Endodermal cell (in vitro differentiated cells): ENCODE measurements at regions not wholly inside any gene's neighbourhood (a gene's known extent, or its start where the extent isn't known, plus 50 kb on each side); places are given as distances from the start of the nearest gene placed in this dataset.

Experiments
- DNase-seq: peaks from one replicate; pipeline ENCODE4 v3.0.0-alpha.2; 2017
- H3K27ac ChIP-seq: 2 replicates; pipeline ENCODE4 v1.5.1; 2013; ENCODE audit warnings: mild to moderate bottlenecking, low read depth, low read length, moderate library complexity
- H3K27me3 ChIP-seq: 2 replicates; pipeline ENCODE4 v1.6.1; 2013; ENCODE audit warnings: mild to moderate bottlenecking, low read length, moderate library complexity; ENCODE audit not compliant: insufficient read depth, control insufficient read depth, poor library complexity, severe bottlenecking
- H3K36me3 ChIP-seq: 2 replicates; pipeline ENCODE4 v1.7.0; 2013; ENCODE audit warnings: mild to moderate bottlenecking, low read length, moderate library complexity; ENCODE audit not compliant: control insufficient read depth, insufficient read depth
- H3K4me1 ChIP-seq: one replicate; pipeline ENCODE4 v1.7.0; 2013; ENCODE audit warnings: low read length; ENCODE audit not compliant: control insufficient read depth, insufficient read depth
- H3K4me3 ChIP-seq: 2 replicates; pipeline ENCODE4 v1.5.1; 2013; ENCODE audit warnings: mild to moderate bottlenecking, low read length, moderate library complexity
- H3K9ac ChIP-seq: 2 replicates; pipeline ENCODE4 v1.6.1; 2013; ENCODE audit warnings: mild to moderate bottlenecking, low read length, moderate library complexity; ENCODE audit not compliant: poor library complexity, severe bottlenecking; ENCODE audit errors: extremely low read depth
- H3K9me3 ChIP-seq: 2 replicates; pipeline ENCODE4 v1.6.1; 2013; ENCODE audit warnings: mild to moderate bottlenecking, low read length, moderate library complexity; ENCODE audit not compliant: control insufficient read depth
- H3K27ac Mint-ChIP-seq: 2 replicates; pipeline ENCODE4 v1.8.0; 2020; ENCODE audit warnings: mixed read lengths
- H3K27me3 Mint-ChIP-seq: 2 replicates; pipeline ENCODE4 v1.8.0; 2021; ENCODE audit warnings: mild to moderate bottlenecking, mixed read lengths; ENCODE audit not compliant: insufficient read depth
- H3K36me3 Mint-ChIP-seq: 2 replicates; pipeline ENCODE4 v1.8.0; 2020; ENCODE audit warnings: low read depth, mixed read lengths
- H3K4me1 Mint-ChIP-seq: 2 replicates; pipeline ENCODE4 v1.8.0; 2020; ENCODE audit warnings: mixed read lengths
- H3K4me3 Mint-ChIP-seq: 2 replicates; pipeline ENCODE4 v1.8.0; 2020; ENCODE audit warnings: mild to moderate bottlenecking, moderate library complexity, mixed read lengths
- H3K9me3 Mint-ChIP-seq: 2 replicates; pipeline ENCODE4 v1.8.0; 2020; ENCODE audit warnings: mild to moderate bottlenecking, mixed read lengths
- whole genome bisulfite sequencing, 2 experiments: methylation state at CpG; one replicate each; pipeline versions ENCODE4 v1.1.5 to v1.1.7; 2013; ENCODE audit warnings: missing lambda C conversion rate in 2 of 2, mixed read lengths in 1 of 2; ENCODE audit not compliant: insufficient coverage in 1 of 2, insufficient read length in 1 of 2; 5-methylcytosine and 5-hydroxymethylcytosine counted together
- TF ChIP-seq, protein P1 (sequence below): fragments of 200-600 bp; sonication (generic); conservative IDR thresholded peaks from 2 replicates; pipeline ENCODE4 v1.5.0; 2021; ENCODE audit warnings: antibody characterized with exemption, mild to moderate bottlenecking

DNA sequence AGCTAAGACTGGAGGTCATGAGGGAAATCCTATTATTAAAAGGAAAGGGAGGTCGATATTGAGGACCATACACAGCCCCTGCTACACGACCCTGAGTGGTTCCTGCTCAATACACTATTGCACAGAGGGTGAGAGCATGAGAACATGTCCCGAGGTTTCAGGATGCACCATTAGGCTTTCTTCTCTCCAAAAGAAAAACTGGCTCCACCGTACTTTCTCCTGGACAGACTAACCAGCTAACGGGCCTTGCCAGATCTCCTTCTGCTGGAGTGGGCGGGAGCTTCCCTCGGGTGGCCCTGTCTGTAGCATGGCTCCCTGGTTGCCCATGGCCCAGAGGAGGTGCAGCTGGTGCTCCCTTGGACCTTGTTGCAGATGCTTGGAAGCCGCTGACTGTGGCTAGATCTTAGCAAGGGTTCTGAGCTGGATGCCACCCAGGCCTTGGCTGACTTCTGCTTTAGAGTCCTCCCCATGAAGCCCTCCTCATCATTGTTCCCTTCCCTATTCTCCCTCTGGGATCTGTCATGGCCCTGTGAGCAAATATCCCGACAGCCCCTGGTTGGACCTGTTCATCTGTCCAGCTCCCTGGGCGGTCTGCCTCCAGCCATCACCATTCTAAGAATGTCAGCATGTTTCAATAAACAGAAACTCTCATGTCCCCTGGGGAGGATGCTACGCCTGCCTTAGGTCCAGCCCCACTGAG lies 52.9 kb upstream of the SHH start:
- 90 to 98% methylated on average over 8 to 11 of the region's 11 CpGs for WGBS, 2 experiments
- no peak overlapping the region for H3K27ac ChIP-seq
- H3K4me3 ChIP-seq: no peak overlapping the region
- no peaks in the 10 kb centered on the region for H3K36me3 ChIP-seq
- H3K9me3 ChIP-seq: no peaks in the 10 kb centered on the region
- H3K9ac ChIP-seq: no peak overlapping the region
- H3K36me3 Mint-ChIP-seq: no peaks in the 10 kb centered on the region
- no peak overlapping the region for H3K27ac Mint-ChIP-seq
- TF ChIP-seq, protein P1, sequence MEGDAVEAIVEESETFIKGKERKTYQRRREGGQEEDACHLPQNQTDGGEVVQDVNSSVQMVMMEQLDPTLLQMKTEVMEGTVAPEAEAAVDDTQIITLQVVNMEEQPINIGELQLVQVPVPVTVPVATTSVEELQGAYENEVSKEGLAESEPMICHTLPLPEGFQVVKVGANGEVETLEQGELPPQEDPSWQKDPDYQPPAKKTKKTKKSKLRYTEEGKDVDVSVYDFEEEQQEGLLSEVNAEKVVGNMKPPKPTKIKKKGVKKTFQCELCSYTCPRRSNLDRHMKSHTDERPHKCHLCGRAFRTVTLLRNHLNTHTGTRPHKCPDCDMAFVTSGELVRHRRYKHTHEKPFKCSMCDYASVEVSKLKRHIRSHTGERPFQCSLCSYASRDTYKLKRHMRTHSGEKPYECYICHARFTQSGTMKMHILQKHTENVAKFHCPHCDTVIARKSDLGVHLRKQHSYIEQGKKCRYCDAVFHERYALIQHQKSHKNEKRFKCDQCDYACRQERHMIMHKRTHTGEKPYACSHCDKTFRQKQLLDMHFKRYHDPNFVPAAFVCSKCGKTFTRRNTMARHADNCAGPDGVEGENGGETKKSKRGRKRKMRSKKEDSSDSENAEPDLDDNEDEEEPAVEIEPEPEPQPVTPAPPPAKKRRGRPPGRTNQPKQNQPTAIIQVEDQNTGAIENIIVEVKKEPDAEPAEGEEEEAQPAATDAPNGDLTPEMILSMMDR: no peak
- H3K4me1 ChIP-seq: peaks cover 4% of the 10 kb centered on the region
- peaks cover 9% of the 10 kb centered on the region for H3K4me1 Mint-ChIP-seq
- H3K27me3 Mint-ChIP-seq: peaks cover 6% of the 10 kb centered on the region
- DNase-seq: peak; percentile 20
- H3K4me3 Mint-ChIP-seq: no peak overlapping the region
- H3K9me3 Mint-ChIP-seq: no peaks in the 10 kb centered on the region
- H3K27me3 ChIP-seq: no peaks in the 10 kb centered on the region

DNA sequence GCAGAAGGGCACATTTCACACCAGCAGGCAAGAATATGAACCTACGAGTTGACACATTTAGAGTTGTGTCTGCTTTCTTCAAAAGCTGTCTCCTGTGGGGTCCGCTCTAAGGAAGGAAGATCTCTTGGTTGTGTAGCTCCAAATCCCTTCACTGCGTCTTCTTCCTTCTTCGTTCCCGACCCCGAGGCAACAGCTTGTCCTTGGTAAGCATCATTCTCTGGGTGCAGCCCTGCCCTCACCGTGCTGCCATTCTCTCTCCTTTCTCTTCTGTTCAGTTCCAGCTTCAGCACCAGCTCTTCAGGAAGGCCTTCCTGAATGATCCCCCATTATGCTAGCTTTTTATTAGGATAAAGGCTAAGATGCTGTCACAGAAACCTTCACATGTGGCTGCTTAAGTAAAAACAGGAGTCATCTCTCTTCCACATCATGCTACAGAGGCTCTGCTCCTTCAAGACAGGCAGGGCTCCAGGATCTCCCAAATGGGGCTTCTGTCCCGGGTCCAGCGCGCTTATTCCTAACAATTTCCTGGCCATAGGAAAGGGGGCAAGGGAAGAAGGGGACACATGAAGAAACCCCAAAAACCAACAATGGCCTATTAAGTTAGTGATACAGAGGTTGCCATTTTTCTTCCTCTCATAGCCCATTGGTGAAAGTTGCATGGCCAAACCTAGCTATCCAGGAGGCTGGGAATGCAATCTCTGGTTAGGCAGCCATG lies 52.2 kb upstream of the SHH start:
- Histone ChIP-seq H3K36me3 (no peaks in the 10 kb centered on the region), H3K9me3 (no peaks in the 10 kb centered on the region), H3K4me1 (peaks cover 4% of the 10 kb centered on the region), H3K9ac (no peak overlapping the region), H3K27me3 (no peaks in the 10 kb centered on the region), H3K4me3 (no peak overlapping the region), H3K27ac (no peak overlapping the region)
- Mint-ChIP-seq H3K9me3 (no peaks in the 10 kb centered on the region), H3K4me3 (no peak overlapping the region), H3K36me3 (no peaks in the 10 kb centered on the region), H3K27ac (no peak overlapping the region), H3K4me1 (peaks cover 9% of the 10 kb centered on the region), H3K27me3 (peaks cover 6% of the 10 kb centered on the region)
- peak; percentile 21 for DNase-seq
- WGBS, 2 experiments: 93% methylated on average over 4 to 10 of the region's 10 CpGs
- TF ChIP-seq, protein P1: no peak

DNA sequence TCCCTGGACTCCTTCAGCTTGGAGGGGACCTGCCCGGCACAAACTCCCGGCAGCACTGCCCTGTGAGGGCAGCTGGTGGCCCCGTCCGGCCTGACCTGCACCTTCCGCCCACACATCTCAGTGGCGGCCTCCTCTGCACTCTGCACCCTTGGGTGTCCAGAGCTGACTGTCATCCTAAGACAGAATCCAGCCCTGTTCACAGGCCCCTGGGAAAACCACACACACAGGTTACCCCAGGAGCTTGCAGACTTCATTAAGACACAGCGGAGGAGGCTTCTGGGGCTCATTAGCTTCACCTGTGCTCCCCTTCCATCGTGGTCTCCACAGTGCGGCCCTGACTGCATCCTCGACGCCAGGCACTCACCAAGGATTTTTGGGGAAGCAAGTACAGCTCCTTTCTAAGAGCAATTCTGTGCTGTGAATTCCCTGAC lies 51.5 kb upstream of the SHH start:
- Mint-ChIP-seq H3K27ac (no peak overlapping the region), H3K36me3 (no peaks in the 10 kb centered on the region), H3K27me3 (peaks cover 6% of the 10 kb centered on the region), H3K4me1 (peaks cover 9% of the 10 kb centered on the region), H3K9me3 (no peaks in the 10 kb centered on the region), H3K4me3 (no peak overlapping the region)
- Histone ChIP-seq H3K27ac (no peak overlapping the region), H3K4me1 (peaks cover 4% of the 10 kb centered on the region), H3K36me3 (no peaks in the 10 kb centered on the region), H3K27me3 (no peaks in the 10 kb centered on the region), H3K9ac (no peak overlapping the region), H3K9me3 (no peaks in the 10 kb centered on the region), H3K4me3 (no peak overlapping the region)
- TF ChIP-seq, protein P1: no peak
- 93 to 94% methylated on average over 4 to 11 of the region's 11 CpGs for WGBS, 2 experiments
- peak; percentile 22 for DNase-seq
